K562 (cell line): ENCODE measurements at regions not wholly inside any gene's neighbourhood (a gene's known extent, or its start where the extent isn't known, plus 50 kb on each side); places are given as distances from the start of the nearest gene placed in this dataset.

ENCODE experiments used
- ATAC-seq: fragments of 200-7000 bp; cut with Tn5 transposase; 3 replicates; pipeline ENCODE4 v1.9.1; 2020; ENCODE audit warnings: moderate library complexity
- BruUV-seq: library from RNA; stranded (reverse); fragments of 400-500 nt; replicated peaks from 2 replicates; lab custom pipeline; 2021; lab: Mats Ljungman, UMichigan
- CTCF ChIA-PET: fragments of 300-600 bp; formaldehyde crosslinking; extraction: SDS; loops from one replicate; lab custom pipeline; 2021; ENCODE audit warnings: low intra/inter-chr PET ratio; lab: Yijun Ruan, JAX
- POLR2A ChIA-PET: fragments of 300-600, 350-650 bp; sonication (Branson Sonifier 250); formaldehyde crosslinking; extraction: SDS; loops from one replicate; lab custom pipeline; 2021; ENCODE audit warnings: antibody characterized with exemption, inconsistent platforms; lab: Yijun Ruan, JAX
- DNase-seq, 4 experiments: peaks; one replicate each; pipeline versions ENCODE4 v3.0.0 to v3.0.0-alpha.2; 2011 to 2018; ENCODE audit warnings: low spot score in 3 of 4, mixed read lengths in 3 of 4; ENCODE audit errors: extremely low read depth in 1 of 4
- FAIRE-seq: peaks from 2 replicates; lab custom pipeline; 2011; peaks lifted over from hg19 to GRCh38; lab: Jason Lieb, UNC
- H2AFZ ChIP-seq: 2 replicates; pipeline ENCODE4 v1.6.0; 2011; ENCODE audit warnings: low read depth, low read length, control low read depth, inconsistent platforms
- H3K27ac ChIP-seq: fragments of 200-600 bp; 3 replicates; pipeline ENCODE4 v1.8.0; 2011; ENCODE audit warnings: low read depth, mild to moderate bottlenecking, control low read depth, inconsistent platforms, low read length, moderate library complexity, mixed read lengths; ENCODE audit errors: extremely low read depth
- H3K27me3 ChIP-seq, 2 experiments: fragments of 300-600 bp in 1 of 2; 2 replicates in 1 of 2; 3 replicates in 1 of 2; pipeline versions ENCODE4 v1.6.0 to v1.8.0; 2011; ENCODE audit warnings: inconsistent platforms in 2 of 2, low read length in 2 of 2, mild to moderate bottlenecking in 1 of 2, mixed read lengths in 1 of 2, moderate library complexity in 1 of 2; ENCODE audit not compliant: control insufficient read depth in 2 of 2, insufficient read depth in 2 of 2
- H3K36me3 ChIP-seq: fragments of 300-600 bp; 3 replicates; pipeline ENCODE4 v1.8.0; 2011; ENCODE audit warnings: mild to moderate bottlenecking, low read length, inconsistent platforms; ENCODE audit not compliant: control insufficient read depth, insufficient read depth
- H3K4me1 ChIP-seq, 2 experiments: fragments of 200-600 bp in 1 of 2; replicated peaks in 1 of 2; 2 replicates in 1 of 2; 3 replicates in 1 of 2; pipeline versions ENCODE4 v1.5.1 to v1.8.0; 2011; ENCODE audit warnings: inconsistent platforms in 2 of 2, low read length in 2 of 2, mild to moderate bottlenecking in 1 of 2, mixed read lengths in 1 of 2, moderate library complexity in 1 of 2; ENCODE audit not compliant: control insufficient read depth in 2 of 2, insufficient read depth in 2 of 2
- H3K4me2 ChIP-seq: 2 replicates; pipeline ENCODE4 v1.6.1; 2011; ENCODE audit warnings: low read length, control low read depth, inconsistent platforms, mixed read lengths; ENCODE audit not compliant: insufficient read depth
- H3K4me3 ChIP-seq: fragments of 200-600 bp; sonication (generic), shearing (Covaris generic); 2 replicates; pipeline ENCODE4 v1.5.1; 2016; ENCODE audit warnings: control low read depth, inconsistent platforms
- H3K79me2 ChIP-seq: fragments of 200-600 bp; 3 replicates; pipeline ENCODE4 v1.8.0; 2011; ENCODE audit warnings: low read length, inconsistent platforms; ENCODE audit not compliant: control insufficient read depth, insufficient read depth
- H3K9ac ChIP-seq, 2 experiments: 2 replicates each; pipeline versions ENCODE4 v1.6.0 to v1.6.1; 2011; ENCODE audit warnings: low read depth in 2 of 2, low read length in 2 of 2, control low read depth in 1 of 2, inconsistent platforms in 1 of 2, mild to moderate bottlenecking in 1 of 2, mixed read lengths in 1 of 2; ENCODE audit not compliant: insufficient read depth in 1 of 2
- H3K9me1 ChIP-seq: one replicate; pipeline ENCODE4 v1.6.0; 2011; ENCODE audit warnings: inconsistent platforms, mild to moderate bottlenecking, low read length, moderate library complexity; ENCODE audit not compliant: control insufficient read depth, insufficient read depth
- H3K9me3 ChIP-seq: replicated peaks from 2 replicates; pipeline ENCODE4 v1.5.1; 2011; ENCODE audit warnings: low read depth, low read length, inconsistent platforms; ENCODE audit not compliant: control insufficient read depth, insufficient read depth
- H4K20me1 ChIP-seq: replicated peaks from 2 replicates; pipeline ENCODE4 v1.6.1; 2011; ENCODE audit warnings: low read length, inconsistent platforms, mixed read lengths; ENCODE audit not compliant: control insufficient read depth, insufficient read depth
- CEBPZ ChIP-seq: fragments of 150-350 bp; IDR thresholded peaks from 2 replicates; pipeline ENCODE4 v1.6.1; 2014; ENCODE audit warnings: low read depth, mild to moderate bottlenecking, low read length, borderline replicate concordance
- FOS ChIP-seq: IDR thresholded peaks from 3 replicates; pipeline ENCODE4 v1.6.1; 2011; ENCODE audit not compliant: insufficient read length; ENCODE audit errors: extremely low read depth
- GABPA ChIP-seq: fragments of 200-800 bp; sonication (Bioruptor generic); conservative IDR thresholded peaks from 2 replicates; pipeline ENCODE4 v1.6.1; 2016; ENCODE audit warnings: low read depth, missing genetic modification characterization, missing compliant biosample characterization
- HNRNPLL ChIP-seq: fragments of 200-400 bp; formaldehyde crosslinking; IDR thresholded peaks from 2 replicates; pipeline ENCODE4 v1.6.1; 2017; ENCODE audit warnings: low read length, low read depth, mild to moderate bottlenecking; ENCODE audit not compliant: poor library complexity, severe bottlenecking
- KLF13 ChIP-seq: fragments of 450-650 bp; IDR thresholded peaks from 2 replicates; pipeline ENCODE4 v1.6.1; 2016; ENCODE audit warnings: missing genetic modification characterization, low read depth, mild to moderate bottlenecking, missing compliant biosample characterization, moderate library complexity, borderline replicate concordance
- POU5F1 ChIP-seq: fragments of 150-350 bp; IDR thresholded peaks from 2 replicates; pipeline ENCODE4 v1.6.1; 2014; ENCODE audit warnings: borderline replicate concordance, low read length, low read depth, mild to moderate bottlenecking; ENCODE audit not compliant: partially characterized antibody
- SMAD4 ChIP-seq: fragments of 250-450 bp; sonication (Bioruptor Pico); conservative IDR thresholded peaks from 2 replicates; pipeline ENCODE4 v1.8.0; 2021; ENCODE audit warnings: inconsistent platforms, mild to moderate bottlenecking, moderate library complexity
- SREBF2 ChIP-seq: sonication (generic); formaldehyde crosslinking; IDR thresholded peaks from 2 replicates; pipeline ENCODE4 v1.4.0; 2020; ENCODE audit warnings: mild to moderate bottlenecking, missing genetic modification reagents
- TSHZ1 ChIP-seq: fragments of 250-450 bp; sonication (Bioruptor Pico); IDR thresholded peaks from 2 replicates; pipeline ENCODE4 v1.4.0; 2020; ENCODE audit warnings: mild to moderate bottlenecking, moderate library complexity
- ZBED1 ChIP-seq: IDR thresholded peaks from 2 replicates; pipeline ENCODE4 v1.6.1; 2014
- ZNF311 ChIP-seq: fragments of 250-450 bp; sonication (Bioruptor Pico); IDR thresholded peaks from 2 replicates; pipeline ENCODE4 v1.4.0; 2020; ENCODE audit warnings: mild to moderate bottlenecking, moderate library complexity
- ZZZ3 ChIP-seq: fragments of 450-650 bp; IDR thresholded peaks from 2 replicates; pipeline ENCODE4 v1.6.1; 2016; ENCODE audit warnings: antibody characterized with exemption, mild to moderate bottlenecking, moderate library complexity
- WGBS: fragments of 100-300 bp; shearing (Covaris generic); methylation state at CpG from one replicate; pipeline ENCODE4 v1.1.6; 2016; ENCODE audit warnings: low coverage, mixed read lengths; ENCODE audit not compliant: insufficient coverage; ENCODE audit errors: missing lambda C conversion rate; 5-methylcytosine and 5-hydroxymethylcytosine counted together
- in situ Hi-C: fragments of 300-500 bp; cut with MboI; formaldehyde crosslinking; loops from 4 replicates; pipeline ENCODE4 v1.15.0; 2018; ENCODE audit warnings: inconsistent platforms, mixed read lengths
- intact Hi-C: fragments of 100-400 bp; cut with micrococcal nuclease; formaldehyde crosslinking; loops from 2 replicates; pipeline ENCODE4 v1.14.2; 2022
- TF ChIP-seq, protein P1 (sequence below): IDR thresholded peaks from 2 replicates; pipeline ENCODE4 v1.6.1; 2012; ENCODE audit warnings: low read depth, low read length, improper control_type of control experiment, borderline replicate concordance
- TF ChIP-seq, protein P2 (sequence below): IDR thresholded peaks from 2 replicates; pipeline ENCODE4 v1.6.1; 2011; ENCODE audit not compliant: insufficient read length; ENCODE audit errors: extremely low read depth

DNA sequence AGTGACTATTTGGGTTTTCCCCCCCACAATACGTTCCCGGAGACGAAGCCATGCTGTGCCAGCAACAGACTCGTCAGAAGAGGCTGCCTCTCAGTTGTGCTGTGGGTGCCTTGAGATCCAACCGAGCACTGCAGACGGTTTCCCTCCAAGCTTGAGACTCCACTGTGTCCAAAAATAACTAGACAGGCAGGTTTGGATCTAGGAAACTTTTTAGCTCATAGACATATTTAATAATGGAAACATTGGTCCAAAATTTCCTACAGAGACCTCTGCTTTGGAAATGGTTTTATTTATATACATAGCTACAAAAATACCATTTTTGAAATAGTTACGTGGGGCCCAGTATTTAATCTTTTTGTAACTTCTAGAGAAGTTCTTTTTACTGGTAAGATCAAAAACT, 63.1 kb upstream of the SPATS2L start:
- Histone ChIP-seq H3K79me2 (no peaks in the 10 kb centered on the region), H3K4me3 (no peak overlapping the region), H3K9ac (no peak overlapping the region), H3K4me2 (no peak overlapping the region), H3K9me1 (no peaks in the 10 kb centered on the region), H4K20me1 (no peaks in the 10 kb centered on the region), H3K36me3 (no peaks in the 10 kb centered on the region), H3K4me1 (no peaks in the 10 kb centered on the region; a peak in 1 of 5 replicates), H2AFZ (no peak overlapping the region), H3K27ac (no peak overlapping the region), H3K9me3 (no peaks in the 10 kb centered on the region), H3K27me3 (no peaks in the 10 kb centered on the region)
- no TSS peak for BruUV-seq
- WGBS: 4% methylated on average over 7 of the region's 7 CpGs
- intact Hi-C loops: no loop called here
- in situ Hi-C loops: no loop called here
- POLR2A ChIA-PET: interaction anchor here (0.9 kb wide), 1 partner anchor 9 kb away, joined by 4 read pairs; no protein-coding TSS in a partner anchor
- no peak for ATAC-seq
- DNase-seq: no peak
- CTCF ChIA-PET: no interaction called here
- no peak for FAIRE-seq
- TF ChIP-seq ZBED1 (no peak), TSHZ1 (CRISPR knock-in tag) (no peak), CEBPZ (no peak), POU5F1 (no peak), SREBF2 (CRISPR knock-in tag) (no peak), SMAD4 (CRISPR knock-in tag) (no peak), KLF13 (tag) (no peak), ZNF311 (CRISPR knock-in tag) (no peak), HNRNPLL (no peak), GABPA (tag) (no peak), FOS (no peak), ZZZ3 (no peak)
- TF ChIP-seq, protein P1, sequence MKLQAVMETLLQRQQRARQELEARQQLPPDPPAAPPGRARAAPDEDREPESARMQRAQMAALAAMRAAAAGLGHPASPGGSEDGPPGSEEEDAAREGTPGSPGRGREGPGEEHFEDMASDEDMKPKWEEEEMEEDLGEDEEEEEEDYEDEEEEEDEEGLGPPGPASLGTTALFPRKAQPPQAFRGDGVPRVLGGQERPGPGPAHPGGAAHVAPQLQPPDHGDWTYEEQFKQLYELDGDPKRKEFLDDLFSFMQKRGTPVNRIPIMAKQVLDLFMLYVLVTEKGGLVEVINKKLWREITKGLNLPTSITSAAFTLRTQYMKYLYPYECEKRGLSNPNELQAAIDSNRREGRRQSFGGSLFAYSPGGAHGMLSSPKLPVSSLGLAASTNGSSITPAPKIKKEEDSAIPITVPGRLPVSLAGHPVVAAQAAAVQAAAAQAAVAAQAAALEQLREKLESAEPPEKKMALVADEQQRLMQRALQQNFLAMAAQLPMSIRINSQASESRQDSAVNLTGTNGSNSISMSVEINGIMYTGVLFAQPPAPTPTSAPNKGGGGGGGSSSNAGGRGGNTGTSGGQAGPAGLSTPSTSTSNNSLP: no peak
- TF ChIP-seq, protein P2, sequence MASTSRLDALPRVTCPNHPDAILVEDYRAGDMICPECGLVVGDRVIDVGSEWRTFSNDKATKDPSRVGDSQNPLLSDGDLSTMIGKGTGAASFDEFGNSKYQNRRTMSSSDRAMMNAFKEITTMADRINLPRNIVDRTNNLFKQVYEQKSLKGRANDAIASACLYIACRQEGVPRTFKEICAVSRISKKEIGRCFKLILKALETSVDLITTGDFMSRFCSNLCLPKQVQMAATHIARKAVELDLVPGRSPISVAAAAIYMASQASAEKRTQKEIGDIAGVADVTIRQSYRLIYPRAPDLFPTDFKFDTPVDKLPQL: no peak
